Activated CD4-positive, alpha-beta T cell treated with anti-CD3 and anti-CD28 coated beads, Interleukin-2, amount 10 ng/mL, durations not matched to agents 7 days and 5 days (primary cell): ENCODE measurements at regions not wholly inside any gene's neighbourhood (a gene's known extent, or its start where the extent isn't known, plus 50 kb on each side); places are given as distances from the start of the nearest gene placed in this dataset.

Experiments
- CTCF ChIA-PET: fragments of 350-600 bp; sonication (Branson Sonifier 250); formaldehyde crosslinking; loops from one replicate; lab custom pipeline; 2021; ENCODE audit warnings: antibody characterized with exemption; lab: Charles Lee
- POLR2A ChIA-PET: fragments of 350-600 bp; sonication (Branson Sonifier 250); formaldehyde crosslinking; loops from one replicate; lab custom pipeline; 2021; ENCODE audit warnings: antibody characterized with exemption; lab: Charles Lee
- DNase-seq: peaks from one replicate; pipeline ENCODE4 v3.0.0-alpha.2; 2020
- H3K27ac Mint-ChIP-seq: one replicate; pipeline ENCODE4 v1.8.0; 2021; ENCODE audit warnings: mild to moderate bottlenecking, moderate library complexity, mixed read lengths
- H3K27me3 Mint-ChIP-seq: one replicate; pipeline ENCODE4 v1.8.0; 2021; ENCODE audit warnings: mixed read lengths
- H3K36me3 Mint-ChIP-seq: one replicate; pipeline ENCODE4 v1.8.0; 2021; ENCODE audit warnings: low read depth, mixed read lengths
- H3K4me1 Mint-ChIP-seq: one replicate; pipeline ENCODE4 v1.8.0; 2021; ENCODE audit warnings: mixed read lengths
- H3K4me3 Mint-ChIP-seq: one replicate; pipeline ENCODE4 v1.8.0; 2021; ENCODE audit warnings: mild to moderate bottlenecking, moderate library complexity, mixed read lengths
- H3K9me3 Mint-ChIP-seq: one replicate; pipeline ENCODE4 v1.8.0; 2021; ENCODE audit warnings: mixed read lengths

- ChIA-PET POLR2A (no interaction called here), CTCF (interaction anchor here (0.6 kb wide), 1 partner anchor 72 kb away, joined by 3 read pairs; no protein-coding TSS in a partner anchor)
- Mint-ChIP-seq H3K27ac (no peak overlapping the region), H3K9me3 (peaks cover 14% of the 10 kb centered on the region), H3K4me1 (peaks cover 3% of the 10 kb centered on the region), H3K4me3 (no peak overlapping the region), H3K36me3 (no peaks in the 10 kb centered on the region), H3K27me3 (peaks cover 5% of the 10 kb centered on the region)
- DNase-seq, result no peak
Measured at GRCh38 chr10:754914-755313, 65.4 kb upstream of the DIP2C start.

GRCh38 chr10:753530-753929 lies 64.1 kb upstream of the DIP2C start:
- H3K9me3 Mint-ChIP-seq, result peaks cover 12% of the 10 kb centered on the region
- H3K27ac Mint-ChIP-seq, result no peak overlapping the region
- no peaks in the 10 kb centered on the region for H3K36me3 Mint-ChIP-seq
- H3K4me3 Mint-ChIP-seq, result no peak overlapping the region
- CTCF ChIA-PET, result no interaction called here
- POLR2A ChIA-PET, result no interaction called here
- H3K4me1 Mint-ChIP-seq, result peaks cover 3% of the 10 kb centered on the region
- no peak for DNase-seq
- peaks cover 5% of the 10 kb centered on the region for H3K27me3 Mint-ChIP-seq

- POLR2A ChIA-PET, result no interaction called here
- no peak overlapping the region for H3K27ac Mint-ChIP-seq
- no peaks in the 10 kb centered on the region for H3K36me3 Mint-ChIP-seq
- H3K4me3 Mint-ChIP-seq, result no peak overlapping the region
- CTCF ChIA-PET, result no interaction called here
- H3K9me3 Mint-ChIP-seq, result peaks cover 7% of the 10 kb centered on the region
- H3K27me3 Mint-ChIP-seq, result peaks cover 2% of the 10 kb centered on the region
- no peak for DNase-seq
- no peaks in the 10 kb centered on the region for H3K4me1 Mint-ChIP-seq
Measured at GRCh38 chr10:740936-741431, 51.5 kb upstream of the DIP2C start.

- CTCF ChIA-PET, result no interaction called here
- Mint-ChIP-seq H3K27me3 (peaks cover 2% of the 10 kb centered on the region), H3K4me3 (no peak overlapping the region), H3K36me3 (peaks cover 2% of the 10 kb centered on the region), H3K9me3 (peaks cover 7% of the 10 kb centered on the region), H3K4me1 (no peaks in the 10 kb centered on the region), H3K27ac (no peak overlapping the region)
- DNase-seq, result no peak
- POLR2A ChIA-PET, result no interaction called here
Measured at GRCh38 chr10:739403-739802, 49.9 kb upstream of the DIP2C start.
